Immature natural killer cell (primary cell): ENCODE measurements at regions not wholly inside any gene's neighbourhood (a gene's known extent, or its start where the extent isn't known, plus 50 kb on each side); places are given as distances from the start of the nearest gene placed in this dataset.

Experiments used
- DNase-seq, 3 donors: peaks; one replicate each; pipeline ENCODE4 v3.0.0; 2022; ENCODE audit warnings: mixed read lengths in 1 of 3
- H3K27ac Mint-ChIP-seq, 6 donors: one replicate each; pipeline ENCODE4 v1.8.0; 2020; ENCODE audit warnings: mixed read lengths in 6 of 6, mild to moderate bottlenecking in 5 of 6, inconsistent platforms in 4 of 6, moderate library complexity in 3 of 6
- H3K27me3 Mint-ChIP-seq, 3 donors: one replicate each; pipeline ENCODE4 v1.8.0; 2020 to 2021; ENCODE audit warnings: low read depth in 3 of 3, mild to moderate bottlenecking in 3 of 3, mixed read lengths in 3 of 3, moderate library complexity in 3 of 3, inconsistent platforms in 1 of 3
- H3K36me3 Mint-ChIP-seq, 3 donors: one replicate each; pipeline ENCODE4 v1.8.0; 2020; ENCODE audit warnings: mixed read lengths in 3 of 3, inconsistent platforms in 2 of 3, mild to moderate bottlenecking in 2 of 3
- H3K4me1 Mint-ChIP-seq, 2 donors: one replicate each; pipeline ENCODE4 v1.8.0; 2020; ENCODE audit warnings: inconsistent platforms in 2 of 2, mild to moderate bottlenecking in 2 of 2, mixed read lengths in 2 of 2, moderate library complexity in 1 of 2
- H3K4me3 Mint-ChIP-seq, 5 donors: one replicate each; pipeline ENCODE4 v1.8.0; 2020; ENCODE audit warnings: mild to moderate bottlenecking in 5 of 5, mixed read lengths in 5 of 5, inconsistent platforms in 3 of 5, moderate library complexity in 3 of 5
- H3K9me3 Mint-ChIP-seq, 6 donors: one replicate each; pipeline ENCODE4 v1.8.0; 2020; ENCODE audit warnings: mild to moderate bottlenecking in 6 of 6, mixed read lengths in 6 of 6, inconsistent platforms in 4 of 6, moderate library complexity in 3 of 6

- Mint-ChIP-seq H3K27me3 (peaks cover 3 to 20% (median 18%) of the 10 kb centered on the region in 3 donors), H3K4me1 (peaks cover 10 to 16% of the 10 kb centered on the region in 2 donors), H3K4me3 (peak overlapping the region; percentile 69 to 85 (median 72)), H3K36me3 (no peaks in the 10 kb centered on the region), H3K27ac (no peak overlapping the region), H3K9me3 (peaks cover 0 to 1% (median 0%) of the 10 kb centered on the region in 6 donors)
- DNase-seq: peak; percentile 19 to 36 (median 31)
These were observed 90.2 kb downstream of the DMRTA2 start for GRCh38 chr1:50332941-50333594.

- Mint-ChIP-seq H3K9me3 (peaks cover 0 to 1% (median 0%) of the 10 kb centered on the region in 6 donors), H3K4me3 (no peak overlapping the region), H3K36me3 (no peaks in the 10 kb centered on the region), H3K27me3 (peaks cover 3 to 15% (median 11%) of the 10 kb centered on the region in 3 donors), H3K27ac (no peak overlapping the region), H3K4me1 (peaks cover 10 to 16% of the 10 kb centered on the region in 2 donors)
- no peak for DNase-seq
These were observed 93.8 kb downstream of the DMRTA2 start for GRCh38 chr1:50329332-50329932.

- H3K9me3 Mint-ChIP-seq: peaks cover 0 to 1% (median 0%) of the 10 kb centered on the region in 6 donors
- H3K4me1 Mint-ChIP-seq: peaks cover 5 to 11% of the 10 kb centered on the region in 2 donors
- DNase-seq: no peak
- peaks cover 3 to 14% (median 9%) of the 10 kb centered on the region in 3 donors for H3K27me3 Mint-ChIP-seq
- H3K36me3 Mint-ChIP-seq: no peaks in the 10 kb centered on the region
- no peak overlapping the region for H3K4me3 Mint-ChIP-seq
- H3K27ac Mint-ChIP-seq: no peak overlapping the region
These were observed 94.7 kb downstream of the DMRTA2 start for GRCh38 chr1:50328552-50328951.

GRCh38 chr1:50326026-50326425 lies 97.2 kb downstream of the DMRTA2 start:
- no peak for DNase-seq
- no peak overlapping the region for H3K27ac Mint-ChIP-seq
- peaks cover 2 to 7% (median 3%) of the 10 kb centered on the region in 3 donors for H3K27me3 Mint-ChIP-seq
- H3K36me3 Mint-ChIP-seq: no peaks in the 10 kb centered on the region
- H3K4me1 Mint-ChIP-seq: no peaks in the 10 kb centered on the region
- no peaks in the 10 kb centered on the region for H3K9me3 Mint-ChIP-seq
- no peak overlapping the region for H3K4me3 Mint-ChIP-seq

GRCh38 chr1:50322579-50322978 lies 100.7 kb downstream of the DMRTA2 start:
- Mint-ChIP-seq H3K36me3 (no peaks in the 10 kb centered on the region), H3K9me3 (peaks cover 0 to 2% (median 0%) of the 10 kb centered on the region in 6 donors), H3K27me3 (peaks cover 0 to 4% (median 2%) of the 10 kb centered on the region in 3 donors), H3K4me1 (no peaks in the 10 kb centered on the region), H3K27ac (no peak overlapping the region), H3K4me3 (no peak overlapping the region)
- DNase-seq: no peak

GRCh38 chr1:50318428-50318827 lies 104.8 kb downstream of the DMRTA2 start:
- DNase-seq: no peak
- peaks cover 1 to 4% (median 2%) of the 10 kb centered on the region in 3 donors for H3K27me3 Mint-ChIP-seq
- no peak overlapping the region for H3K27ac Mint-ChIP-seq
- H3K4me1 Mint-ChIP-seq: no peaks in the 10 kb centered on the region
- H3K4me3 Mint-ChIP-seq: no peak overlapping the region
- H3K9me3 Mint-ChIP-seq: peaks cover 0 to 5% (median 0%) of the 10 kb centered on the region in 6 donors
- H3K36me3 Mint-ChIP-seq: no peaks in the 10 kb centered on the region

- H3K36me3 Mint-ChIP-seq: no peaks in the 10 kb centered on the region
- H3K27me3 Mint-ChIP-seq: peaks cover 0 to 8% (median 7%) of the 10 kb centered on the region in 3 donors
- peak in 1 of 3 donors; percentile 12 for DNase-seq
- H3K27ac Mint-ChIP-seq: no peak overlapping the region
- no peak overlapping the region for H3K4me3 Mint-ChIP-seq
- H3K4me1 Mint-ChIP-seq: no peaks in the 10 kb centered on the region
- H3K9me3 Mint-ChIP-seq: no peaks in the 10 kb centered on the region
These were observed 114.4 kb downstream of the DMRTA2 start for GRCh38 chr1:50308878-50309277.

GRCh38 chr1:50305808-50306207 lies 117.4 kb downstream of the DMRTA2 start:
- H3K4me1 Mint-ChIP-seq: no peaks in the 10 kb centered on the region
- peaks cover 0 to 7% (median 4%) of the 10 kb centered on the region in 3 donors for H3K27me3 Mint-ChIP-seq
- no peak overlapping the region for H3K27ac Mint-ChIP-seq
- H3K9me3 Mint-ChIP-seq: no peaks in the 10 kb centered on the region
- H3K4me3 Mint-ChIP-seq: no peak overlapping the region
- no peaks in the 10 kb centered on the region for H3K36me3 Mint-ChIP-seq
- DNase-seq: no peak

- H3K9me3 Mint-ChIP-seq: no peaks in the 10 kb centered on the region
- no peak overlapping the region for H3K27ac Mint-ChIP-seq
- H3K27me3 Mint-ChIP-seq: peaks cover 0 to 3% (median 2%) of the 10 kb centered on the region in 3 donors
These were observed 122.9 kb downstream of the DMRTA2 start for GRCh38 chr1:50300297-50300696.

GRCh38 chr1:50295566-50295965 lies 127.7 kb downstream of the DMRTA2 start:
- no peak for DNase-seq
- peaks cover 0 to 2% (median 0%) of the 10 kb centered on the region in 6 donors for H3K9me3 Mint-ChIP-seq
- H3K4me3 Mint-ChIP-seq: no peak overlapping the region
- no peak overlapping the region for H3K27ac Mint-ChIP-seq
- H3K27me3 Mint-ChIP-seq: peaks cover 0 to 8% (median 7%) of the 10 kb centered on the region in 3 donors
- no peaks in the 10 kb centered on the region for H3K4me1 Mint-ChIP-seq
- H3K36me3 Mint-ChIP-seq: no peaks in the 10 kb centered on the region

More at GRCh38 chr1:50300297-50300696, 122.9 kb downstream of the DMRTA2 start:
- Mint-ChIP-seq H3K4me3 (no peak overlapping the region), H3K36me3 (no peaks in the 10 kb centered on the region), H3K4me1 (no peaks in the 10 kb centered on the region)
- DNase-seq: no peak

GRCh38 chr1:50292276-50292675 lies 131.0 kb downstream of the DMRTA2 start:
- H3K27me3 Mint-ChIP-seq: peaks cover 5 to 17% (median 11%) of the 10 kb centered on the region in 3 donors
- no peak for DNase-seq

GRCh38 chr1:50289495-50289894 lies 133.7 kb downstream of the DMRTA2 start:
- Mint-ChIP-seq H3K27ac (no peak overlapping the region), H3K27me3 (peaks cover 5 to 17% (median 9%) of the 10 kb centered on the region in 3 donors), H3K9me3 (peaks cover 0 to 2% (median 0%) of the 10 kb centered on the region in 6 donors), H3K36me3 (no peaks in the 10 kb centered on the region), H3K4me3 (no peak overlapping the region), H3K4me1 (peaks cover 0 to 2% of the 10 kb centered on the region in 2 donors)
- DNase-seq: no peak

More at GRCh38 chr1:50292276-50292675, 131.0 kb downstream of the DMRTA2 start:
- peaks cover 0 to 2% (median 0%) of the 10 kb centered on the region in 6 donors for H3K9me3 Mint-ChIP-seq
- no peak overlapping the region for H3K27ac Mint-ChIP-seq
- H3K4me3 Mint-ChIP-seq: no peak overlapping the region
- peaks cover 0 to 2% of the 10 kb centered on the region in 2 donors for H3K4me1 Mint-ChIP-seq
- H3K36me3 Mint-ChIP-seq: no peaks in the 10 kb centered on the region

GRCh38 chr1:50285994-50286393 lies 137.2 kb downstream of the DMRTA2 start:
- H3K36me3 Mint-ChIP-seq: no peaks in the 10 kb centered on the region
- no peak overlapping the region for H3K27ac Mint-ChIP-seq
- no peaks in the 10 kb centered on the region for H3K9me3 Mint-ChIP-seq
- H3K27me3 Mint-ChIP-seq: peaks cover 4 to 18% (median 5%) of the 10 kb centered on the region in 3 donors
- DNase-seq: no peak
- peaks cover 0 to 2% of the 10 kb centered on the region in 2 donors for H3K4me1 Mint-ChIP-seq
- no peak overlapping the region for H3K4me3 Mint-ChIP-seq

GRCh38 chr1:50279622-50280330 lies 143.5 kb downstream of the DMRTA2 start:
- Mint-ChIP-seq H3K27ac (no peak overlapping the region), H3K4me1 (no peaks in the 10 kb centered on the region), H3K9me3 (peaks cover 0 to 5% (median 0%) of the 10 kb centered on the region in 6 donors), H3K27me3 (peaks cover 2 to 4% (median 2%) of the 10 kb centered on the region in 3 donors), H3K36me3 (no peaks in the 10 kb centered on the region), H3K4me3 (no peak overlapping the region)
- DNase-seq: no peak
